SK-N-SH (cell line): ENCODE measurements at regions not wholly inside any gene's neighbourhood (a gene's known extent, or its start where the extent isn't known, plus 50 kb on each side); places are given as distances from the start of the nearest gene placed in this dataset.
A peak's percentile ranks its signal among the peaks of the same experiment; 100 is the strongest.

Experiments
- CTCF ChIA-PET: fragments of 300-600, 350-600 bp; formaldehyde crosslinking; extraction: SDS; loops from one replicate; lab custom pipeline; 2021; lab: Yijun Ruan, JAX
- POLR2A ChIA-PET: fragments of 350-600 bp; sonication (Branson Sonifier 250); formaldehyde crosslinking; extraction: SDS; loops from one replicate; lab custom pipeline; 2020; ENCODE audit warnings: antibody characterized with exemption, inconsistent platforms; lab: Yijun Ruan, JAX
- DNase-seq: peaks from one replicate; pipeline ENCODE4 v3.0.0; 2012
- H2AFZ ChIP-seq: fragments of 200-600 bp; sonication (generic); 2 replicates; pipeline ENCODE4 v1.8.1; 2016; ENCODE audit warnings: antibody characterized with exemption, mild to moderate bottlenecking, low read depth
- H3F3A ChIP-seq: fragments of 200-600 bp; sonication (generic); replicated peaks from 2 replicates; pipeline ENCODE3; 2016; ENCODE audit warnings: antibody characterized with exemption, mild to moderate bottlenecking; ENCODE audit not compliant: insufficient read depth
- H3K27ac ChIP-seq, 2 experiments: fragments of 200-500 bp in 1 of 2; fragments of 200-600 bp in 1 of 2; sonication (Bioruptor generic) in 1 of 2; sonication (generic), shearing (Covaris generic) in 1 of 2; 2 replicates each; pipeline versions ENCODE4 v1.5.1 to v1.6.1; 2014 to 2016; ENCODE audit warnings: low read depth in 2 of 2, inconsistent platforms in 1 of 2, low read length in 1 of 2, mild to moderate bottlenecking in 1 of 2, mixed read lengths in 1 of 2
- H3K27me3 ChIP-seq: fragments of 200-600 bp; sonication (generic), shearing (Covaris generic); 2 replicates; pipeline ENCODE4 v1.6.1; 2016; ENCODE audit warnings: mixed run types; ENCODE audit not compliant: insufficient read depth
- H3K36me3 ChIP-seq, 2 experiments: fragments of 200-500 bp in 1 of 2; fragments of 200-600 bp in 1 of 2; sonication (Bioruptor generic) in 1 of 2; sonication (generic) in 1 of 2; replicated peaks in 1 of 2; 2 replicates each; pipeline versions ENCODE3 to v1.5.1; 2014 to 2016; ENCODE audit warnings: low read length in 1 of 2, mild to moderate bottlenecking in 1 of 2; ENCODE audit not compliant: insufficient read depth in 2 of 2, control insufficient read depth in 1 of 2
- H3K4me1 ChIP-seq, 2 experiments: fragments of 200-500 bp in 1 of 2; fragments of 200-600 bp in 1 of 2; sonication (Bioruptor generic) in 1 of 2; sonication (generic), shearing (Covaris generic) in 1 of 2; 2 replicates each; pipeline versions ENCODE4 v1.5.1 to v1.6.1; 2014 to 2016; ENCODE audit warnings: low read depth in 1 of 2, low read length in 1 of 2, mixed run types in 1 of 2; ENCODE audit not compliant: insufficient read depth in 2 of 2, control insufficient read depth in 1 of 2
- H3K4me2 ChIP-seq: fragments of 200-600 bp; sonication (generic), shearing (Covaris generic); 2 replicates; pipeline ENCODE4 v1.6.1; 2017; ENCODE audit warnings: mixed run types
- H3K4me3 ChIP-seq, 2 experiments: fragments of 200-500 bp in 1 of 2; fragments of 200-600 bp in 1 of 2; sonication (Bioruptor generic) in 1 of 2; sonication (generic), shearing (Covaris generic) in 1 of 2; 2 replicates each; pipeline versions ENCODE4 v1.5.1 to v1.8.1; 2014 to 2016; ENCODE audit warnings: low read depth in 2 of 2, inconsistent platforms in 1 of 2, low read length in 1 of 2, mild to moderate bottlenecking in 1 of 2, mixed read lengths in 1 of 2, moderate library complexity in 1 of 2
- H3K79me2 ChIP-seq: fragments of 200-600 bp; sonication (generic); 2 replicates; pipeline ENCODE4 v1.8.1; 2017; ENCODE audit warnings: mild to moderate bottlenecking; ENCODE audit not compliant: insufficient read depth
- H3K9ac ChIP-seq: fragments of 200-600 bp; sonication (generic); 2 replicates; pipeline ENCODE4 v1.6.1; 2017; ENCODE audit warnings: mixed run types
- H3K9me2 ChIP-seq: fragments of 200-600 bp; sonication (generic); 2 replicates; pipeline ENCODE4 v1.6.1; 2017; ENCODE audit warnings: mixed run types
- H3K9me3 ChIP-seq: fragments of 200-600 bp; sonication (generic); 2 replicates; pipeline ENCODE4 v1.6.1; 2017; ENCODE audit warnings: mixed run types, mild to moderate bottlenecking, moderate library complexity
- H4K20me1 ChIP-seq: fragments of 200-600 bp; sonication (generic); 2 replicates; pipeline ENCODE4 v1.6.1; 2017; ENCODE audit warnings: mild to moderate bottlenecking, mixed run types; ENCODE audit not compliant: insufficient read depth
- CTCF ChIP-seq: fragments of 200-600 bp; sonication (generic); IDR thresholded peaks from 2 replicates; pipeline ENCODE4 v1.6.1; 2017; ENCODE audit warnings: antibody characterized with exemption, mild to moderate bottlenecking, moderate library complexity
- FOXM1 ChIP-seq: IDR thresholded peaks from 2 replicates; pipeline ENCODE4 v1.4.0; 2012; ENCODE audit warnings: low read depth, mild to moderate bottlenecking
- GATA2 ChIP-seq: sonication (generic); formaldehyde crosslinking; IDR thresholded peaks from 2 replicates; pipeline ENCODE4 v1.5.0; 2020; ENCODE audit warnings: mild to moderate bottlenecking, missing genetic modification reagents
- JUND ChIP-seq: IDR thresholded peaks from 2 replicates; pipeline ENCODE4 v1.4.0; 2012
- NRF1 ChIP-seq: IDR thresholded peaks from 2 replicates; pipeline ENCODE4 v1.6.1; 2012; ENCODE audit warnings: low read depth, mild to moderate bottlenecking, low read length
- POLR2AphosphoS5 ChIP-seq: IDR thresholded peaks from 2 replicates; pipeline ENCODE4 v1.6.1; 2012; ENCODE audit warnings: low read depth, low read length
- RCOR1 ChIP-seq: fragments of 150-350 bp; IDR thresholded peaks from 2 replicates; pipeline ENCODE4 v1.6.1; 2017; ENCODE audit warnings: antibody characterized with exemption, low read length
- RFX5 ChIP-seq: IDR thresholded peaks from 2 replicates; pipeline ENCODE4 v1.6.1; 2012; ENCODE audit warnings: mild to moderate bottlenecking, improper control_type of control experiment, low read length
- RXRA ChIP-seq: IDR thresholded peaks from 2 replicates; pipeline ENCODE4 v1.4.0; 2012; ENCODE audit warnings: low read depth, mild to moderate bottlenecking, borderline replicate concordance
- SMC3 ChIP-seq: IDR thresholded peaks from 2 replicates; pipeline ENCODE4 v1.6.1; 2012; ENCODE audit warnings: low read depth, low read length, improper control_type of control experiment
- TAF1 ChIP-seq: IDR thresholded peaks from 2 replicates; pipeline ENCODE4 v1.6.1; 2012; ENCODE audit warnings: low read depth, mild to moderate bottlenecking, low read length, moderate library complexity, borderline replicate concordance
- TCF12 ChIP-seq: IDR thresholded peaks from 2 replicates; pipeline ENCODE4 v1.4.0; 2012
- TEAD4 ChIP-seq: IDR thresholded peaks from 2 replicates; pipeline ENCODE4 v1.4.0; 2012; ENCODE audit warnings: mild to moderate bottlenecking, borderline replicate concordance; ENCODE audit not compliant: insufficient read depth
- USF2 ChIP-seq: fragments of 150-350 bp; IDR thresholded peaks from 2 replicates; pipeline ENCODE4 v1.6.1; 2017; ENCODE audit warnings: antibody characterized with exemption, low read length, low read depth, borderline replicate concordance
- WGBS: methylation state at CpG from one replicate; pipeline ENCODE4 v1.1.6; 2017; ENCODE audit warnings: low lambda C conversion rate; 5-methylcytosine and 5-hydroxymethylcytosine counted together
- TF ChIP-seq, protein P1 (sequence below): IDR thresholded peaks from 2 replicates; pipeline ENCODE4 v1.4.0; 2012; ENCODE audit warnings: low read depth, borderline replicate concordance

DNA sequence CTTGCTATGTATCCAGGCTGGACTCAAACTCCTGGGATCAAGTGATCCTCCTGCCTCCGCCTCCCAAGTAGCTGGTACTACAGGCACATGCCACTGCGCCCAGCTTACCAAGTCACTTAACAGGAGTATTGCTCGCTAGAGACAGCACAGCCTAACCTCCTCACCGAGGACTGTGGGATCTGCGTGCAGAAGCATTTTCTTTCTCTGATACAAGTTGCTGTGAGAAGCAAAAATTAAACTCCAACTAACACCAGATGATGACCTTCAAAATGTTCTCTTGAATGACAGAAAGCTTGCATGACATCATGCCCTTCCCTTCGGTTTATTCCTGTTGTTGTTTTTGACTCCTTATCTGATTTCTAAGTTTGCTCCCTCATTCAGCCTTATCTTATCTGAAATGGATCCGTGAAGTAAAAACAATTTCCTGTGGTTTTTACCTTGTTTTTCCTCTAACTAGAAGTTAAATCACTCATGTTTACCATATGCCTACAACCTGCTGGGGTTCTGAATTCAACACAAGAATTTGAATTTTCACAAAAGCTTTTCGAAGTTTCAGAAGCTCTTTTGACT is 94.4 kb upstream of the KIF5B start:
- Histone ChIP-seq H3K4me1 (peaks cover 0 to 12% of the 10 kb centered on the region in 2 experiments; a peak in 1 of 4 replicates), H3K79me2 (no peaks in the 10 kb centered on the region), H3K36me3 (no peaks in the 10 kb centered on the region), H3F3A (peaks cover 18% of the 10 kb centered on the region), H3K27me3 (no peaks in the 10 kb centered on the region), H4K20me1 (no peaks in the 10 kb centered on the region), H2AFZ (no peak overlapping the region), H3K4me3 (no peak overlapping the region), H3K9me2 (no peaks in the 10 kb centered on the region), H3K4me2 (0 out of 2 replicates have a peak overlapping the region, but pooled peaks have one; percentile 51), H3K27ac (peak overlapping the region in 1 of 2 experiments; percentile 91; a peak in 2 of 4 replicates), H3K9me3 (peaks cover 6% of the 10 kb centered on the region; the same call in 1 of the 2 replicates), H3K9ac (no peak overlapping the region)
- no peak for DNase-seq
- no peak for TF ChIP-seq RFX5
- TF ChIP-seq NRF1, result no peak
- TF ChIP-seq TCF12, result no peak
- no peak for TF ChIP-seq TAF1
- TF ChIP-seq JUND, result no peak
- no peak for TF ChIP-seq RXRA
- no peak for TF ChIP-seq CTCF
- TF ChIP-seq USF2, result no peak
- no peak for TF ChIP-seq FOXM1
- no peak for TF ChIP-seq GATA2 (CRISPR knock-in tag)
- TF ChIP-seq SMC3, result no peak
- TF ChIP-seq TEAD4, result no peak
- TF ChIP-seq POLR2AphosphoS5, result no peak
- TF ChIP-seq RCOR1, result no peak
- TF ChIP-seq, protein P1, sequence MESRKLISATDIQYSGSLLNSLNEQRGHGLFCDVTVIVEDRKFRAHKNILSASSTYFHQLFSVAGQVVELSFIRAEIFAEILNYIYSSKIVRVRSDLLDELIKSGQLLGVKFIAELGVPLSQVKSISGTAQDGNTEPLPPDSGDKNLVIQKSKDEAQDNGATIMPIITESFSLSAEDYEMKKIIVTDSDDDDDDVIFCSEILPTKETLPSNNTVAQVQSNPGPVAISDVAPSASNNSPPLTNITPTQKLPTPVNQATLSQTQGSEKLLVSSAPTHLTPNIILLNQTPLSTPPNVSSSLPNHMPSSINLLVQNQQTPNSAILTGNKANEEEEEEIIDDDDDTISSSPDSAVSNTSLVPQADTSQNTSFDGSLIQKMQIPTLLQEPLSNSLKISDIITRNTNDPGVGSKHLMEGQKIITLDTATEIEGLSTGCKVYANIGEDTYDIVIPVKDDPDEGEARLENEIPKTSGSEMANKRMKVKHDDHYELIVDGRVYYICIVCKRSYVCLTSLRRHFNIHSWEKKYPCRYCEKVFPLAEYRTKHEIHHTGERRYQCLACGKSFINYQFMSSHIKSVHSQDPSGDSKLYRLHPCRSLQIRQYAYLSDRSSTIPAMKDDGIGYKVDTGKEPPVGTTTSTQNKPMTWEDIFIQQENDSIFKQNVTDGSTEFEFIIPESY, result no peak
- ChIA-PET POLR2A (no interaction called here), CTCF (no interaction called here)
- 72% methylated on average over 8 of the region's 8 CpGs for WGBS
